Esophagus muscularis mucosa (tissue), 3 donors: ENCODE measurements at regions not wholly inside any gene's neighbourhood (a gene's known extent, or its start where the extent isn't known, plus 50 kb on each side); places are given as distances from the start of the nearest gene placed in this dataset.

ENCODE experiments used
- POLR2A ChIP-seq: fragments of 450-650 bp; IDR thresholded peaks from one replicate; pipeline ENCODE4 v1.6.1; 2017; ENCODE audit warnings: antibody characterized with exemption, moderate library complexity, mild to moderate bottlenecking, low read depth
- POLR2AphosphoS5 ChIP-seq, 2 donors: sonication (generic); formaldehyde crosslinking; IDR thresholded peaks; one replicate each; pipeline ENCODE4 v1.6.1; 2017; ENCODE audit warnings: antibody characterized with exemption in 2 of 2
- TF ChIP-seq, protein P1 (sequence below), 3 experiments: fragments of 200-600 bp in 2 of 3; fragments of 450-650 bp in 1 of 3; sonication (generic) in 2 of 3; IDR thresholded peaks; one replicate each; pipeline ENCODE4 v1.5.1; 2017 to 2019; ENCODE audit warnings: antibody characterized with exemption in 3 of 3, mild to moderate bottlenecking in 2 of 3, moderate library complexity in 1 of 3

DNA sequence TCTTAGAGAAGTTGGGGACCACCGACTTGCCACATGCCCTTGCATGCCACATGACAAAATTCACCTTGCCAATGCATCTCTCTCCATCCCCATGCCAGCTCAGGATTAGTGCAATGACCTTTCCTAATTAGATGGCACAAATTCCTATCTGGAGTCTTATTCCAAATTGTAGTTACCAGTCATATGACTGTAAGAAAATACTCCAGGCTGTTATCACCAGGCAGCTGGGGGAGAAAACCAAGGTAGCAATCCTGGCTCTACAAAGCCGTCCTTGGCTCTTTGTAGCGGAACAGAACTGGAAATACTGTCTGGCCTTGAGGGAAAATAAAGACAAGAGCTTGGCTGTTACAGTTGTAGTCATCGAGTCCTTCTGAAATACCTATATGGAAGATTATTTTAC lies 208.5 kb upstream of the DIO2 start:
- TF ChIP-seq, protein P1, sequence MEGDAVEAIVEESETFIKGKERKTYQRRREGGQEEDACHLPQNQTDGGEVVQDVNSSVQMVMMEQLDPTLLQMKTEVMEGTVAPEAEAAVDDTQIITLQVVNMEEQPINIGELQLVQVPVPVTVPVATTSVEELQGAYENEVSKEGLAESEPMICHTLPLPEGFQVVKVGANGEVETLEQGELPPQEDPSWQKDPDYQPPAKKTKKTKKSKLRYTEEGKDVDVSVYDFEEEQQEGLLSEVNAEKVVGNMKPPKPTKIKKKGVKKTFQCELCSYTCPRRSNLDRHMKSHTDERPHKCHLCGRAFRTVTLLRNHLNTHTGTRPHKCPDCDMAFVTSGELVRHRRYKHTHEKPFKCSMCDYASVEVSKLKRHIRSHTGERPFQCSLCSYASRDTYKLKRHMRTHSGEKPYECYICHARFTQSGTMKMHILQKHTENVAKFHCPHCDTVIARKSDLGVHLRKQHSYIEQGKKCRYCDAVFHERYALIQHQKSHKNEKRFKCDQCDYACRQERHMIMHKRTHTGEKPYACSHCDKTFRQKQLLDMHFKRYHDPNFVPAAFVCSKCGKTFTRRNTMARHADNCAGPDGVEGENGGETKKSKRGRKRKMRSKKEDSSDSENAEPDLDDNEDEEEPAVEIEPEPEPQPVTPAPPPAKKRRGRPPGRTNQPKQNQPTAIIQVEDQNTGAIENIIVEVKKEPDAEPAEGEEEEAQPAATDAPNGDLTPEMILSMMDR (IDR thresholded peaks at IDR 0.05) = no peak
- TF ChIP-seq POLR2A (no peak), POLR2AphosphoS5 (IDR thresholded peaks at IDR 0.05) (no peak)
